Erythroblast (primary cell): ENCODE measurements at regions not wholly inside any gene's neighbourhood (a gene's known extent, or its start where the extent isn't known, plus 50 kb on each side); places are given as distances from the start of the nearest gene placed in this dataset.

Source experiments
- GATA1 ChIP-seq: IDR thresholded peaks from 2 replicates; pipeline ENCODE4 v1.6.1; 2011; ENCODE audit warnings: low read depth, mild to moderate bottlenecking, control low read depth, low read length, moderate library complexity
- POLR2A ChIP-seq: IDR thresholded peaks from 2 replicates; pipeline ENCODE4 v1.6.1; 2011; ENCODE audit warnings: mild to moderate bottlenecking, low read length

- TF ChIP-seq POLR2A (no peak), GATA1 (no peak)
Observed at GRCh38 chr9:23326597-23326996, 499.4 kb downstream of the ELAVL2 start.
